HL-60 (cell line): ENCODE measurements at regions not wholly inside any gene's neighbourhood (a gene's known extent, or its start where the extent isn't known, plus 50 kb on each side); places are given as distances from the start of the nearest gene placed in this dataset.

Source experiments
- DNase-seq, 2 experiments: peaks; one replicate each; pipeline ENCODE4 v3.0.0-alpha.2; 2010 to 2020; ENCODE audit warnings: low read depth in 1 of 2, low spot score in 1 of 2
- H3K27ac ChIP-seq: fragments of 250-450 bp; sonication (Bioruptor Pico); replicated peaks from 2 replicates; pipeline ENCODE4 v1.5.1; 2020; ENCODE audit warnings: mild to moderate bottlenecking, moderate library complexity
- H3K27me3 ChIP-seq: fragments of 250-450 bp; sonication (Bioruptor Pico); 2 replicates; pipeline ENCODE4 v1.5.1; 2021; ENCODE audit warnings: mild to moderate bottlenecking, moderate library complexity; ENCODE audit not compliant: insufficient read depth, poor library complexity, severe bottlenecking
- H3K4me3 ChIP-seq: replicated peaks from 2 replicates; pipeline ENCODE4 v1.5.1; 2011; ENCODE audit warnings: mild to moderate bottlenecking, control low read depth, low read length; ENCODE audit not compliant: insufficient read depth
- CTCF ChIP-seq: IDR thresholded peaks from one replicate; pipeline ENCODE4 v1.5.1; 2011; ENCODE audit warnings: low read length, control low read depth, inconsistent platforms; ENCODE audit not compliant: insufficient read depth
- GABPA ChIP-seq: IDR thresholded peaks from 2 replicates; pipeline ENCODE4 v1.6.1; 2012; ENCODE audit warnings: low read depth
- POLR2AphosphoS5 ChIP-seq: IDR thresholded peaks from 2 replicates; pipeline ENCODE4 v1.6.1; 2012; ENCODE audit warnings: low read depth
- REST ChIP-seq: IDR thresholded peaks from 2 replicates; pipeline ENCODE4 v1.6.1; 2012; ENCODE audit warnings: low read depth; ENCODE audit not compliant: insufficient replicate concordance
- SPI1 ChIP-seq: IDR thresholded peaks from 2 replicates; pipeline ENCODE4 v1.6.1; 2012; ENCODE audit warnings: low read depth, mild to moderate bottlenecking, borderline replicate concordance

- no peak for TF ChIP-seq REST
- TF ChIP-seq SPI1 = peak; percentile 87
- TF ChIP-seq GABPA = no peak
- no peak for TF ChIP-seq CTCF
- H3K27ac ChIP-seq = no peak overlapping the region
- H3K27me3 ChIP-seq = no peaks in the 10 kb centered on the region
- DNase-seq = no peak
- H3K4me3 ChIP-seq = no peak overlapping the region
Observed at GRCh38 chr3:189094539-189094938, 77.2 kb upstream of the TPRG1 start.

- TF ChIP-seq REST (no peak), POLR2AphosphoS5 (no peak), GABPA (no peak), SPI1 (no peak), CTCF (no peak)
- no peak overlapping the region for H3K4me3 ChIP-seq
- H3K27me3 ChIP-seq = no peaks in the 10 kb centered on the region
- no peak for DNase-seq
- no peak overlapping the region for H3K27ac ChIP-seq
Observed at GRCh38 chr3:189096092-189096491, 75.7 kb upstream of the TPRG1 start.

- DNase-seq = no peak
- H3K4me3 ChIP-seq = no peak overlapping the region
- no peak for TF ChIP-seq CTCF
- no peak for TF ChIP-seq GABPA
- no peak for TF ChIP-seq REST
- TF ChIP-seq POLR2AphosphoS5 = no peak
Observed at GRCh38 chr3:189099031-189099471, 72.7 kb upstream of the TPRG1 start.

More at GRCh38 chr3:189099031-189099471, 72.7 kb upstream of the TPRG1 start:
- H3K27me3 ChIP-seq = no peaks in the 10 kb centered on the region
- H3K27ac ChIP-seq = no peak overlapping the region
